GM10248 (cell line): ENCODE measurements at regions not wholly inside any gene's neighbourhood (a gene's known extent, or its start where the extent isn't known, plus 50 kb on each side); places are given as distances from the start of the nearest gene placed in this dataset.

ENCODE experiments used
- CTCF ChIA-PET: fragments of 300-600 bp; sonication (Branson Sonifier 250); formaldehyde crosslinking; extraction: SDS; loops from one replicate; lab custom pipeline; 2021; ENCODE audit warnings: antibody characterized with exemption; lab: Yijun Ruan, JAX
- POLR2A ChIA-PET: fragments of 350-650 bp; sonication (Branson Sonifier 250); formaldehyde crosslinking; extraction: SDS; loops from one replicate; lab custom pipeline; 2020; ENCODE audit warnings: antibody characterized with exemption; lab: Yijun Ruan, JAX
- DNase-seq: peaks from one replicate; pipeline ENCODE4 v3.0.0; 2012; ENCODE audit errors: extremely low spot score
- CTCF ChIP-seq: IDR thresholded peaks from 2 replicates; pipeline ENCODE4 v1.5.1; 2012; ENCODE audit warnings: mild to moderate bottlenecking, low read depth; ENCODE audit errors: extremely low read depth, missing control alignments, control extremely low read depth

DNA sequence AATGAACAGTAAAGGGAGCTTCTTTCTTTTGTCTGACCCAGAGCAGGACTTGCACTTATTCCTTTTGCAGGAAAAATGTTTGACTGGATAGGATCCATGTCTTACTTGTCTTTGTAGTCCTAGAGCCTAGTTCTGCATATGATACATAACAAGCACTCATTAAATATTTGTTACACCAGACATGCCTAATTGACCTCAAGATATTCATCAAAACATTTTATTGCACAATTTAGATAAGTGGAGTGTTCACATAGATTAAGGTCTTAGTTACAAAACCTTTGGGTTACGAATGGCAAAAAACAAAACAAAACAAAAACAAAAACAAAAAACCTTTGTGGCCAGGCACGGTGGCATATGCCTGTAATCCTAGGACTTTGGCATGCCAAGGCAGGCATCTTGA lies 735.8 kb upstream of the NRSN1 start:
- CTCF ChIA-PET = no interaction called here
- DNase-seq = no peak
- TF ChIP-seq CTCF = no peak
- POLR2A ChIA-PET = no interaction called here

DNA sequence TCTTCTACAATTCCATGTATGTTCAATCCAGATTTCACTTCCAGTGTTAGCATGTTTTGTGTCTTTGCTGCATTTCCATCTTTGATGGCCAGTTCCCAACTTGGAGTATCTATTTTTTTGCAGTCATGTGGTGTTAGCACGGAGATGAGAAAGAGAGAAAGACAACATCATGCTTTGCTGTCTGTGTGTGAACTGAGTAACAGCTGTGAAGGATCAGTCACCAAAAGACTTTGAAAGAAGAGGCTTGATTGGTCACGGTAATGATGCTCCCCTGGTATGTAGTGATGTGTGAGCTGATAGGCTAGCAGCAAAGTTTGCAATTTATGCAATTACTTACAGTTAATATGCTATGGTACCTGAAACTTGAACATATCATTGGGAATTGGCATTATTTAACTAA lies 731.3 kb upstream of the NRSN1 start:
- DNase-seq = no peak
- POLR2A ChIA-PET = no interaction called here
- CTCF ChIA-PET = interaction anchor here (1.4 kb wide), 1 partner anchor 13 kb away, joined by 3 read pairs; no protein-coding TSS in a partner anchor
- no peak for TF ChIP-seq CTCF

GRCh38 chr6:23395381-23395780 lies 730.6 kb upstream of the NRSN1 start:
- no peak for TF ChIP-seq CTCF
- DNase-seq = no peak
- CTCF ChIA-PET = interaction anchor here (1.4 kb wide), 1 partner anchor 12 kb away, joined by 3 read pairs; no protein-coding TSS in a partner anchor
- POLR2A ChIA-PET = no interaction called here

GRCh38 chr6:23396949-23397348 lies 729.1 kb upstream of the NRSN1 start:
- ChIA-PET POLR2A (no interaction called here), CTCF (interaction anchor here (0.9 to 2.4 kb wide), 3 partner anchors 9 to 31 kb away, joined by 3 to 8 read pairs (median 5); no protein-coding TSS in a partner anchor)
- no peak for TF ChIP-seq CTCF
- DNase-seq = no peak

- DNase-seq = no peak
- ChIA-PET CTCF (interaction anchor here (1.4 kb wide), 1 partner anchor 25 kb away, joined by 4 read pairs; no protein-coding TSS in a partner anchor), POLR2A (no interaction called here)
- TF ChIP-seq CTCF = no peak
Measured at GRCh38 chr6:23403460-23403859, 722.6 kb upstream of the NRSN1 start.

DNA sequence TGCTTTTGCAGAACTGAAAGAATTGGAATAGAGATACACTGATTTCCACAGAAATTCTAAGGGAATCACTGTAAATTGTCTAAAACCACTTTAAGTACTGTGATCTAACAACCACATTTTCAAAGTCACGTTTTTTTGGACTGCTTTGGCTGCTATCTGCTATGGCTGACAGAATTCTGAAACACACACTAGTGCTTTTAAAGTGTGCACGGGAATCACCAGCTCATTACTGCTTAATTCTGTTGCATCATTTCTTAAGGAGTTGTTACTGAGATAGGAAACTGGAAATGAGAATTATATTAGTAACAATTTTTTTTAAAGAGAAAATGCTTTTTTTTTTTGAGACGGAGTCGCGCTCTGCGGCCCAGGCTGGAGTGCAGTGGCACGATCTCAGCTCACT lies 716.5 kb upstream of the NRSN1 start:
- ChIA-PET POLR2A (no interaction called here), CTCF (no interaction called here)
- no peak for TF ChIP-seq CTCF
- no peak for DNase-seq
